Glomerular visceral epithelial cell (primary cell): ENCODE measurements at regions not wholly inside any gene's neighbourhood (a gene's known extent, or its start where the extent isn't known, plus 50 kb on each side); places are given as distances from the start of the nearest gene placed in this dataset.

Experiments
- DNase-seq: peaks from one replicate; pipeline ENCODE4 v3.0.0-alpha.2; 2016; ENCODE audit errors: extremely low spot score

- DNase-seq: no peak
Observed at GRCh38 chr4:36493251-36493650, 211.8 kb downstream of the DTHD1 start.

GRCh38 chr4:36494016-36494415 lies 212.6 kb downstream of the DTHD1 start:
- DNase-seq: no peak

GRCh38 chr4:36494747-36495146 lies 213.3 kb downstream of the DTHD1 start:
- no peak for DNase-seq

- DNase-seq: no peak
Observed at GRCh38 chr4:36502350-36502749, 220.9 kb downstream of the DTHD1 start.

GRCh38 chr4:36508394-36508793 lies 227.0 kb downstream of the DTHD1 start:
- DNase-seq: no peak

GRCh38 chr4:36509845-36510244 lies 228.4 kb downstream of the DTHD1 start:
- no peak for DNase-seq

- no peak for DNase-seq
Observed at GRCh38 chr4:36511785-36512184, 230.4 kb downstream of the DTHD1 start.

- no peak for DNase-seq
Observed at GRCh38 chr4:36516522-36517095, 235.2 kb downstream of the DTHD1 start.

GRCh38 chr4:36523182-36523581 lies 241.8 kb downstream of the DTHD1 start:
- no peak for DNase-seq

GRCh38 chr4:36532670-36533379 lies 251.4 kb downstream of the DTHD1 start:
- DNase-seq: no peak

- DNase-seq: no peak
Observed at GRCh38 chr4:36533944-36534343, 252.5 kb downstream of the DTHD1 start.

- no peak for DNase-seq
Observed at GRCh38 chr4:36547383-36547782, 266.0 kb downstream of the DTHD1 start.

GRCh38 chr4:36549252-36549651 lies 267.8 kb downstream of the DTHD1 start:
- DNase-seq: no peak

GRCh38 chr4:36549992-36550391 lies 268.6 kb downstream of the DTHD1 start:
- DNase-seq: no peak

GRCh38 chr4:36551697-36552214 lies 270.3 kb downstream of the DTHD1 start:
- no peak for DNase-seq

GRCh38 chr4:36553029-36553428 lies 271.6 kb downstream of the DTHD1 start:
- no peak for DNase-seq

GRCh38 chr4:36553453-36553852 lies 272.0 kb downstream of the DTHD1 start:
- no peak for DNase-seq

- DNase-seq: no peak
Observed at GRCh38 chr4:36556984-36557383, 275.6 kb downstream of the DTHD1 start.

- DNase-seq: no peak
Observed at GRCh38 chr4:36568575-36568974, 287.2 kb downstream of the DTHD1 start.

- no peak for DNase-seq
Observed at GRCh38 chr4:36573441-36573840, 292.0 kb downstream of the DTHD1 start.

- DNase-seq: no peak
Observed at GRCh38 chr4:36574816-36575215, 293.4 kb downstream of the DTHD1 start.

GRCh38 chr4:36582198-36582597 lies 300.8 kb downstream of the DTHD1 start:
- no peak for DNase-seq

GRCh38 chr4:36587909-36588472 lies 306.6 kb downstream of the DTHD1 start:
- DNase-seq: no peak
